WI38 (cell line): ENCODE measurements at regions not wholly inside any gene's neighbourhood (a gene's known extent, or its start where the extent isn't known, plus 50 kb on each side); places are given as distances from the start of the nearest gene placed in this dataset.

ENCODE experiments used
- H3K4me3 ChIP-seq: 2 replicates; pipeline ENCODE4 v1.5.1; 2011; ENCODE audit warnings: low read depth, mild to moderate bottlenecking, control low read depth, low read length
- CTCF ChIP-seq: IDR thresholded peaks from 2 replicates; pipeline ENCODE4 v1.5.1; 2012; ENCODE audit warnings: low read depth, mild to moderate bottlenecking, control low read depth, low read length

GRCh38 chr2:207450186-207450585 lies 79.6 kb upstream of the CREB1 start:
- no peak overlapping the region for H3K4me3 ChIP-seq
- TF ChIP-seq CTCF: no peak

- no peak overlapping the region for H3K4me3 ChIP-seq
- TF ChIP-seq CTCF: no peak
These were observed 71.2 kb upstream of the CREB1 start for GRCh38 chr2:207458582-207458981.

- H3K4me3 ChIP-seq: no peak overlapping the region
- no peak for TF ChIP-seq CTCF
These were observed 69.6 kb upstream of the CREB1 start for GRCh38 chr2:207459990-207460757.

GRCh38 chr2:207463433-207463832 lies 66.3 kb upstream of the CREB1 start:
- TF ChIP-seq CTCF: no peak
- no peak overlapping the region for H3K4me3 ChIP-seq

- TF ChIP-seq CTCF: no peak
- H3K4me3 ChIP-seq: no peak overlapping the region
These were observed 65.8 kb upstream of the CREB1 start for GRCh38 chr2:207464007-207464406.

- no peak overlapping the region for H3K4me3 ChIP-seq
- TF ChIP-seq CTCF: no peak
These were observed 63.9 kb upstream of the CREB1 start for GRCh38 chr2:207465894-207466293.

GRCh38 chr2:207467716-207468347 lies 61.9 kb upstream of the CREB1 start:
- TF ChIP-seq CTCF: no peak
- no peak overlapping the region for H3K4me3 ChIP-seq
